NCI-H2171 treated with DMSO at 0.1 percent for 48 hours (cell line): ENCODE measurements at regions not wholly inside any gene's neighbourhood (a gene's known extent, or its start where the extent isn't known, plus 50 kb on each side); places are given as distances from the start of the nearest gene placed in this dataset.
"Not testable (repeated sequence)": the region's sequence is repeated elsewhere in the genome, so short reads cannot be mapped to it uniquely, and the experiment has no call there.

Experiments used
- DNase-seq: peaks from one replicate; lab custom pipeline; 2025; lab: John Stamatoyannopoulos, UW

DNA sequence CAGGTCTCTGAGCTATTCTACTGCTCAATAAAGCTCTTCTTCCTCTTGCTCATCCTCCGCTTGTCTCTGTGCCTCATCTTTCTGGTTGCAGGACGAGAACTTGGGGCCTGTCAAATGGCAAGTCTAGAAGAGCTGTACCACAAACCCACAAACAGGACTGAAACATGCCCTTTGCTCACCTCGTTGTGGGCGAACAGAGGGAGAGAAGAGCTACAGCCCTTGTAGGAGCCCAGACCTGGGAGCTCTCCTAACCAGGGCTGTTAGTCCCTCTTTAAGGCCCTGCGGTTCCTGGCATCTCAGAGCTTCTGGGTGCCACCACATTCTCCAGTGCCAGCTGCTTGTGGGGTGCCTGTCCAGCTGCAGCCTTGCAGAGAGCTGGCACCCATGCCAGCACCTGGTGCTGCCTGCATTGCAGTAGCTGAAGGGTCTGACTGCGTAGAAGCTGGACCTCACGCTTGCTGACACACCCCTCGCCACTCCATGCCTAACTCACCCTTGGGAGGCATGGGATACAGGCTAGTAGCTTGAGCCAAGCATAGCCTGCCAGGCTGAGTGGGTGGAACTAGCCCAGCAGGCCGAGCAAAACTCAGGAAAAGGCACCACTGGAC lies 313.4 kb downstream of the ANKRD30B start:
- DNase-seq = not testable (repeated sequence)

DNA sequence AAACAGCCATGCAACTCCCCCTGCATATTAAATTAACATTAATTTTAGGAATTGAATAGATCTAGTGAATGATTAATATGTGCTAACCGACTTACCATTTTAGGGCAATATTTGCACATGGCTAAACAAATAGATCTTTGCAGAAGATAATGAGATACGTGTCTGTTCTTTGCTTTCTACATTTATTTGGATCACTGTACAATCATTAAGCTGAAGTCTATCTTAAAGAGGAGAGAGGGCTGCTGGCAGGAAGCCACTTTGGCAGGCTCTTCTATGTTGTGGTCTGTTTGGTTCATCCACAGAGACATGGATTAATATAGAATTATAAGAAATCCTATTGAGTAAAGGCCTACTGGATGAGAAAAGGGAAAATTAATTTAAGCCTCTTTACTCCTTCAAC lies 318.5 kb downstream of the ANKRD30B start:
- DNase-seq = peak; percentile 2

DNA sequence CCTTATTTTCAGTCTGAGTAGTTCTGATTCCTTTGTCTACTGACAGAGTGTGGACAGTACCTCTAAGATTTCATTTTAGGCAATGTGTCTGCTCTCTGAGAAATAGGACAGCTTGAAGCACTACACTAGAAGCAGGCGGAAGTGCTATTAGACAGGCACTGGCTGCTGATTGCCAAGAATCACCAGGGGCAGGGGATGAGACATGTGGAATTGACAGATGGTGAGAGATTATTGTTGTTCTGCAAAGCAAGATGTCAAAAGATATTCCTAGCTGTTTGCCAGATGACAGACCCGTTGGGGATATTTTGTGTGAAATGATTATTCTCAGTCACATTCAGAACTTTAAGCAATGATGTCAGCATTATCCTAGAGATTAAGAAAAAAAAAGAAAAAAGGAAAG lies 323.3 kb downstream of the ANKRD30B start:
- DNase-seq = peak; percentile 89
